Heart right ventricle (tissue), 16 donors: ENCODE measurements at regions not wholly inside any gene's neighbourhood (a gene's known extent, or its start where the extent isn't known, plus 50 kb on each side); places are given as distances from the start of the nearest gene placed in this dataset.

Source experiments
- ATAC-seq, 8 donors: fragments of 200-7000 bp; cut with Tn5 transposase; one replicate each; pipeline ENCODE4 v1.9.1; 2020; ENCODE audit warnings: mild to moderate bottlenecking in 8 of 8, moderate library complexity in 8 of 8, moderate number of reproducible peaks in 1 of 8
- DNase-seq, 2 donors: peaks; one replicate each; pipeline ENCODE4 v3.0.0-alpha.2; 2020
- H3K27ac ChIP-seq, 10 donors: fragments of 200-600 bp; sonication (generic) in 2 of 10; one replicate each; pipeline versions ENCODE4 v1.5.0 to v1.8.0; 2020 to 2022; ENCODE audit warnings: mild to moderate bottlenecking in 3 of 10
- H3K27me3 ChIP-seq, 7 donors: fragments of 200-600 bp; one replicate each; pipeline ENCODE4 v1.8.0; 2021 to 2022; ENCODE audit warnings: mild to moderate bottlenecking in 2 of 7
- H3K36me3 ChIP-seq, 9 donors: fragments of 200-600 bp; sonication (generic) in 1 of 9; one replicate each; pipeline versions ENCODE4 v1.5.0 to v1.8.0; 2020 to 2022; ENCODE audit warnings: mild to moderate bottlenecking in 2 of 9
- H3K4me1 ChIP-seq, 9 donors: fragments of 200-600 bp; sonication (generic) in 1 of 9; one replicate each; pipeline versions ENCODE4 v1.5.0 to v1.8.0; 2020 to 2022; ENCODE audit warnings: mild to moderate bottlenecking in 4 of 9
- H3K4me3 ChIP-seq, 10 donors: fragments of 200-600 bp; sonication (generic) in 2 of 10; one replicate each; pipeline versions ENCODE4 v1.5.0 to v1.8.0; 2020 to 2022; ENCODE audit warnings: mild to moderate bottlenecking in 7 of 10, moderate library complexity in 2 of 10
- H3K9me3 ChIP-seq, 11 donors: fragments of 200-600 bp in 10 of 11; sonication (generic) in 2 of 11; one replicate each; pipeline versions ENCODE4 v1.5.0 to v1.8.0; 2013 to 2022; ENCODE audit warnings: mild to moderate bottlenecking in 2 of 11, control low read depth in 1 of 11, moderate library complexity in 1 of 11
- WGBS, 2 donors: extraction: QIAGEN DNeasy Blood & Tissue Kit; methylation state at CpG; one replicate each; pipeline ENCODE4 v1.1.7; 2013; ENCODE audit warnings: inconsistent platforms in 1 of 2; 5-methylcytosine and 5-hydroxymethylcytosine counted together
- intact Hi-C, 10 donors: fragments of 100-400 bp; cut with DNase I; formaldehyde crosslinking; loops; one replicate each; pipeline versions ENCODE4 v1.11.1 to v1.14.2; 2022
- TF ChIP-seq, protein P1 (sequence below), 9 donors: fragments of 200-600 bp; sonication (generic) in 2 of 9; IDR thresholded peaks; one replicate each; pipeline versions ENCODE4 v1.5.0 to v1.8.0; 2021 to 2022; ENCODE audit warnings: antibody characterized with exemption in 9 of 9, mild to moderate bottlenecking in 5 of 9, moderate library complexity in 1 of 9
- donor health status: Arrhythmogenic right ventricular cardiomyopathy.
- donor health status: ischemic (EF 13 %, LVEDD 7.1; RV severe dilation, severe dysfunction).
- donor health status: healthy with polysubstance abuse.
- donor health status: DM: no; HTN: yes; CAD: no.
- donor health status: DM: no; HTN: no; CAD: no.
- donor health status: ischemic (EF 25% LVEDD 6.9; RV normal size, moderate dysfunction).
- donor health status: ischemic (EF 25% LVEDD 5.7; RV mildly dilated, moderate dysfunction).
- donor health status: healthy.
- donor health status: DM: yes; HTN: yes; CAD: no.
- donor health status: Ischemic cardiomyopathy.
- donor health status: ischemic (EF 35%, LVEDD 5.7; RV mildly dilated, moderate dysfunction).
- donor health status: nonischemic (EF 11% LVEDD 7.7; RV severe dilation, severe dysfunction).
- donor health status: DM: yes; HTN: yes; CAD: no.
- donor health status: PGD.
- donor health status: ischemic (EF 29% LVEDD 5.4; RV normal size, mild dysfunction).
- donor health status: nonischemic (EF 23%, LVEDD 6.1; RV moderate dilation, normal function).

DNA sequence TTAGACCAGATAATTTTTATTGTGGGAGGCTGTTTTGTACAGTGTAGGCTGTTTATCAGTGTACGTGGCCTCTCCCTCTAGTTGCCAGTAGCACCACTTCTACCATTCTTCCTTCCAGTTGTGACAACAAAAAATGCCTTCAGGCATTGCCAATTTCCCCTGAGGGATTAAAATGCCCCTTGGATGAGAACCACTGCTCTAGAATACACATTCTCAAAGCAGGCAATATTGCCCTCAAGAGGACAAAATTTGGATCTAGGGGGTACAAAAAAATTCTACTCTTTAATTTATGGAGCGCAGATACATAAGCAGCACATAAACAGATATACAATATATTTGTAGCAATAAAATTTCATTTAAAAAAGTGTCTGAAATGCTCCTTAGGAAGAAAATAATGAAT lies 674.6 kb downstream of the PTPRC start:
- DNase-seq: no peak
- TF ChIP-seq, protein P1, sequence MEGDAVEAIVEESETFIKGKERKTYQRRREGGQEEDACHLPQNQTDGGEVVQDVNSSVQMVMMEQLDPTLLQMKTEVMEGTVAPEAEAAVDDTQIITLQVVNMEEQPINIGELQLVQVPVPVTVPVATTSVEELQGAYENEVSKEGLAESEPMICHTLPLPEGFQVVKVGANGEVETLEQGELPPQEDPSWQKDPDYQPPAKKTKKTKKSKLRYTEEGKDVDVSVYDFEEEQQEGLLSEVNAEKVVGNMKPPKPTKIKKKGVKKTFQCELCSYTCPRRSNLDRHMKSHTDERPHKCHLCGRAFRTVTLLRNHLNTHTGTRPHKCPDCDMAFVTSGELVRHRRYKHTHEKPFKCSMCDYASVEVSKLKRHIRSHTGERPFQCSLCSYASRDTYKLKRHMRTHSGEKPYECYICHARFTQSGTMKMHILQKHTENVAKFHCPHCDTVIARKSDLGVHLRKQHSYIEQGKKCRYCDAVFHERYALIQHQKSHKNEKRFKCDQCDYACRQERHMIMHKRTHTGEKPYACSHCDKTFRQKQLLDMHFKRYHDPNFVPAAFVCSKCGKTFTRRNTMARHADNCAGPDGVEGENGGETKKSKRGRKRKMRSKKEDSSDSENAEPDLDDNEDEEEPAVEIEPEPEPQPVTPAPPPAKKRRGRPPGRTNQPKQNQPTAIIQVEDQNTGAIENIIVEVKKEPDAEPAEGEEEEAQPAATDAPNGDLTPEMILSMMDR (IDR thresholded peaks at IDR 0.05): no peak
- Histone ChIP-seq H3K27ac (no peak overlapping the region), H3K4me3 (no peak overlapping the region), H3K36me3 (no peaks in the 10 kb centered on the region), H3K9me3 (no peaks in the 10 kb centered on the region), H3K4me1 (no peaks in the 10 kb centered on the region), H3K27me3 (no peaks in the 10 kb centered on the region)
- 74 to 81% methylated on average over 2 of the region's 2 CpGs for WGBS, 2 donors
- intact Hi-C loops: no loop called here
- ATAC-seq: no peak

DNA sequence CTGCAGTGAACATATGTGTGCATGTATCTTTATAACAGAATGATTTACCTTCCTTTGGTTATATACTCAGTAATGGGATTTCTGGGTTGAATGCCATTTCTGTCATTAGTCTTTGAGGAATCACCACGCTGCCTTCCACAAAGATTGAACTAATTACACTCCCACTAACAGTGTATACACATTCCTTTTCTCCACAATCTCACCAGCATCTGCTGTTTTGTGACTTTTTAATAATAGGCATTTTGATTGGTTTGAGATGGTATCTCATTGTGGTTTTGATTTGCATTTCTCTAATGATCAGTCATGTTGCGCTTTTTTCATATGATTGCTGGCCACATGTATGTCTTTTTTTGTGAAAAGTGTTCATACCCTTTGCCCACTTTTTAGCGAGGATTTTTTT lies 680.5 kb downstream of the PTPRC start:
- no peaks in the 10 kb centered on the region for H3K27me3 ChIP-seq

GRCh38 chr1:199322278-199322677 lies 683.4 kb downstream of the PTPRC start:
- DNase-seq (no peak), ATAC-seq (no peak)
- intact Hi-C loops: no loop called here
- H3K27ac ChIP-seq: no peak overlapping the region
- H3K4me3 ChIP-seq: no peak overlapping the region
- TF ChIP-seq, protein P1 (IDR thresholded peaks at IDR 0.05): no peak
- no peaks in the 10 kb centered on the region for H3K4me1 ChIP-seq
- WGBS, 2 donors: 84 to 93% methylated on average over 1 of the region's 1 CpG
- H3K9me3 ChIP-seq: peaks cover 0 to 16% (median 7%) of the 10 kb centered on the region in 11 donors
- H3K36me3 ChIP-seq: no peaks in the 10 kb centered on the region
- H3K27me3 ChIP-seq: no peaks in the 10 kb centered on the region

More for the DNA sequence above, 680.5 kb downstream of the PTPRC start:
- no peak overlapping the region for H3K4me3 ChIP-seq
- ATAC-seq: no peak
- intact Hi-C loops: no loop called here
- no peak for DNase-seq
- H3K36me3 ChIP-seq: no peaks in the 10 kb centered on the region
- TF ChIP-seq, protein P1 (IDR thresholded peaks at IDR 0.05): no peak
- H3K27ac ChIP-seq: no peak overlapping the region
- WGBS, 2 donors: 94 to 97% methylated on average over 3 of the region's 3 CpGs
- no peaks in the 10 kb centered on the region for H3K4me1 ChIP-seq
- H3K9me3 ChIP-seq: peaks cover 0 to 3% (median 0%) of the 10 kb centered on the region in 11 donors

GRCh38 chr1:199333180-199333579 lies 694.3 kb upstream of the NR5A2 start:
- no peaks in the 10 kb centered on the region for H3K9me3 ChIP-seq
- intact Hi-C loops: no loop called here
- ATAC-seq (no peak), DNase-seq (no peak)
- 86 to 95% methylated on average over 3 of the region's 3 CpGs for WGBS, 2 donors
- no peaks in the 10 kb centered on the region for H3K27me3 ChIP-seq
- no peaks in the 10 kb centered on the region for H3K4me1 ChIP-seq
- TF ChIP-seq, protein P1 (IDR thresholded peaks at IDR 0.05): no peak
- H3K27ac ChIP-seq: no peak overlapping the region
- H3K4me3 ChIP-seq: no peak overlapping the region
- H3K36me3 ChIP-seq: no peaks in the 10 kb centered on the region
